Gastroesophageal sphincter (tissue), 4 donors: ENCODE measurements at regions not wholly inside any gene's neighbourhood (a gene's known extent, or its start where the extent isn't known, plus 50 kb on each side); places are given as distances from the start of the nearest gene placed in this dataset.

ENCODE experiments used
- ATAC-seq: fragments of 150-250 bp; one replicate; pipeline ENCODE4 v1.9.1; 2016; ENCODE audit warnings: mild to moderate bottlenecking, moderate library complexity
- H3K27ac ChIP-seq, 4 donors: fragments of 200-600 bp; sonication (generic) in 3 of 4; 1 replicate in 3 of 4; 2 replicates in 1 of 4; pipeline ENCODE4 v1.5.1; 2016 to 2019
- H3K27me3 ChIP-seq: fragments of 200-600 bp; sonication (generic); one replicate; pipeline ENCODE4 v1.5.1; 2019
- H3K36me3 ChIP-seq, 2 donors: fragments of 200-600 bp; sonication (generic); one replicate each; pipeline ENCODE4 v1.5.1; 2019; ENCODE audit warnings: control low read depth in 1 of 2
- H3K4me1 ChIP-seq, 3 donors: fragments of 200-600 bp; sonication (generic); 1 replicate in 2 of 3; 2 replicates in 1 of 3; pipeline ENCODE4 v1.5.1; 2016 to 2019; ENCODE audit warnings: control low read depth in 2 of 3
- H3K4me3 ChIP-seq, 2 donors: fragments of 200-600 bp; sonication (generic); one replicate each; pipeline ENCODE4 v1.5.1; 2019; ENCODE audit warnings: mild to moderate bottlenecking in 1 of 2, moderate library complexity in 1 of 2
- H3K9me3 ChIP-seq, 3 donors: fragments of 200-600 bp; sonication (generic); one replicate each; pipeline ENCODE4 v1.5.1; 2017 to 2019; ENCODE audit warnings: control low read depth in 2 of 3
- CTCF ChIP-seq, 4 experiments: fragments of 200-600 bp in 2 of 4; fragments of 450-650 bp in 2 of 4; sonication (generic) in 1 of 4; IDR thresholded peaks; one replicate each; pipeline ENCODE4 v1.5.1; 2017 to 2019; ENCODE audit warnings: antibody characterized with exemption in 4 of 4, mild to moderate bottlenecking in 2 of 4, moderate library complexity in 2 of 4
- EP300 ChIP-seq: sonication (generic); formaldehyde crosslinking; IDR thresholded peaks from one replicate; pipeline ENCODE4 v1.6.1; 2017; ENCODE audit warnings: antibody characterized with exemption, mild to moderate bottlenecking
- POLR2A ChIP-seq, 2 donors: fragments of 450-650 bp; IDR thresholded peaks; one replicate each; pipeline ENCODE4 v1.6.1; 2017; ENCODE audit warnings: antibody characterized with exemption in 2 of 2, mild to moderate bottlenecking in 2 of 2, moderate library complexity in 1 of 2
- POLR2AphosphoS5 ChIP-seq: sonication (generic); formaldehyde crosslinking; IDR thresholded peaks from one replicate; pipeline ENCODE4 v1.6.1; 2017; ENCODE audit warnings: antibody characterized with exemption
- WGBS, 2 donors: methylation state at CpG; one replicate each; pipeline ENCODE4 v1.1.5; 2018; ENCODE audit warnings: low coverage in 1 of 2; 5-methylcytosine and 5-hydroxymethylcytosine counted together

GRCh38 chr3:109532257-109533216, 195.2 kb upstream of the DPPA4 start:
- ATAC-seq: no peak
- 31 to 100% methylated on average over 2 of the region's 6 CpGs for WGBS, 2 donors
- Histone ChIP-seq H3K27me3 (no peaks in the 10 kb centered on the region), H3K36me3 (no peaks in the 10 kb centered on the region), H3K27ac (no peak overlapping the region), H3K4me1 (no peaks in the 10 kb centered on the region), H3K4me3 (no peak overlapping the region), H3K9me3 (peaks cover 0 to 8% (median 0%) of the 10 kb centered on the region in 3 donors)
- TF ChIP-seq POLR2A (IDR thresholded peaks at IDR 0.05) (no peak), CTCF (IDR thresholded peaks at IDR 0.05) (peak in 2 of 4 experiments; percentile 32 to 42), EP300 (no peak), POLR2AphosphoS5 (no peak)

- 77 to 84% methylated on average over 6 to 10 of the region's 10 CpGs for WGBS, 2 donors
- H3K27me3 ChIP-seq: no peaks in the 10 kb centered on the region
- H3K27ac ChIP-seq: no peak overlapping the region
- TF ChIP-seq CTCF (IDR thresholded peaks at IDR 0.05): no peak
- no peak for TF ChIP-seq POLR2A (IDR thresholded peaks at IDR 0.05)
- no peak for TF ChIP-seq POLR2AphosphoS5
- no peak for TF ChIP-seq EP300
- H3K9me3 ChIP-seq: peaks cover 0 to 5% (median 0%) of the 10 kb centered on the region in 3 donors
- no peak overlapping the region for H3K4me3 ChIP-seq
- no peaks in the 10 kb centered on the region for H3K4me1 ChIP-seq
- ATAC-seq: no peak
- no peaks in the 10 kb centered on the region for H3K36me3 ChIP-seq
Observed at GRCh38 chr3:109545746-109546145, 208.4 kb upstream of the DPPA4 start.

- H3K9me3 ChIP-seq: peaks cover 0 to 5% (median 0%) of the 10 kb centered on the region in 3 donors
- no peaks in the 10 kb centered on the region for H3K4me1 ChIP-seq
- H3K27ac ChIP-seq: no peak overlapping the region
- no peak overlapping the region for H3K4me3 ChIP-seq
- H3K36me3 ChIP-seq: no peaks in the 10 kb centered on the region
- WGBS, 2 donors: 67 to 92% methylated on average over 1 of the region's 1 CpG
- TF ChIP-seq EP300: no peak
- no peak for TF ChIP-seq CTCF (IDR thresholded peaks at IDR 0.05)
- no peak for TF ChIP-seq POLR2A (IDR thresholded peaks at IDR 0.05)
- no peak for TF ChIP-seq POLR2AphosphoS5
- ATAC-seq: no peak
- no peaks in the 10 kb centered on the region for H3K27me3 ChIP-seq
Observed at GRCh38 chr3:109548192-109548938, 211.0 kb upstream of the DPPA4 start.

- Histone ChIP-seq H3K36me3 (no peaks in the 10 kb centered on the region), H3K4me1 (no peaks in the 10 kb centered on the region), H3K4me3 (no peak overlapping the region), H3K27ac (no peak overlapping the region), H3K27me3 (no peaks in the 10 kb centered on the region), H3K9me3 (peaks cover 0 to 3% (median 0%) of the 10 kb centered on the region in 3 donors)
- TF ChIP-seq EP300: no peak
- TF ChIP-seq CTCF (IDR thresholded peaks at IDR 0.05): no peak
- no peak for TF ChIP-seq POLR2AphosphoS5
- 17 to 35% methylated on average over 4 of the region's 4 CpGs for WGBS, 2 donors
- no peak for ATAC-seq
Observed at GRCh38 chr3:109553591-109554371, 216.4 kb upstream of the DPPA4 start.
